ENCODE measurements at regions not wholly inside any gene's neighbourhood (a gene's known extent, or its start where the extent isn't known, plus 50 kb on each side); places are given as distances from the start of the nearest gene placed in this dataset.

GRCh38 chr18:22493255-22493654 lies 75.5 kb upstream of the CTAGE1 start:
- Histone ChIP-seq H3K9me3 (no peaks in the 10 kb centered on the region), H3K27ac (peak overlapping the region in 2 of 4 donors; percentile 71 to 82), H3K4me3 (no peak overlapping the region), H3K4me1 (peaks cover 0 to 15% (median 0%) of the 10 kb centered on the region in 4 donors), H3K36me3 (no peaks in the 10 kb centered on the region), H3K27me3 (no peaks in the 10 kb centered on the region)
- TF ChIP-seq POLR2A (IDR thresholded peaks at IDR 0.05) (peak in 1 of 2 donors; percentile 6), CTCF (IDR thresholded peaks at IDR 0.05) (no peak)
- no peak for DNase-seq

GRCh38 chr18:22493940-22494339 lies 76.2 kb upstream of the CTAGE1 start:
- H3K36me3 ChIP-seq: no peaks in the 10 kb centered on the region
- TF ChIP-seq POLR2A (IDR thresholded peaks at IDR 0.05): no peak
- TF ChIP-seq CTCF (IDR thresholded peaks at IDR 0.05): no peak
- no peak for DNase-seq
- no peaks in the 10 kb centered on the region for H3K9me3 ChIP-seq
- H3K27ac ChIP-seq: peak overlapping the region in 2 of 4 donors; percentile 71 to 82
- no peak overlapping the region for H3K4me3 ChIP-seq
- H3K4me1 ChIP-seq: peaks cover 0 to 10% (median 0%) of the 10 kb centered on the region in 4 donors
- no peaks in the 10 kb centered on the region for H3K27me3 ChIP-seq

- no peak for TF ChIP-seq POLR2A (IDR thresholded peaks at IDR 0.05)
- TF ChIP-seq CTCF (IDR thresholded peaks at IDR 0.05): no peak
Measured at GRCh38 chr18:22494771-22495170, 77.1 kb upstream of the CTAGE1 start.

GRCh38 chr18:22499421-22499820 lies 81.7 kb upstream of the CTAGE1 start:
- Histone ChIP-seq H3K27me3 (no peaks in the 10 kb centered on the region), H3K9me3 (no peaks in the 10 kb centered on the region), H3K36me3 (no peaks in the 10 kb centered on the region), H3K27ac (no peak overlapping the region), H3K4me3 (no peak overlapping the region), H3K4me1 (peaks cover 0 to 2% (median 0%) of the 10 kb centered on the region in 4 donors)
- no peak for DNase-seq
- TF ChIP-seq CTCF (IDR thresholded peaks at IDR 0.05) (no peak), POLR2A (IDR thresholded peaks at IDR 0.05) (no peak)

More at GRCh38 chr18:22494771-22495170, 77.1 kb upstream of the CTAGE1 start:
- no peak for DNase-seq
- H3K36me3 ChIP-seq: no peaks in the 10 kb centered on the region
- peaks cover 0 to 10% (median 0%) of the 10 kb centered on the region in 4 donors for H3K4me1 ChIP-seq
- no peak overlapping the region for H3K4me3 ChIP-seq
- no peaks in the 10 kb centered on the region for H3K9me3 ChIP-seq
- H3K27ac ChIP-seq: no peak overlapping the region
- H3K27me3 ChIP-seq: no peaks in the 10 kb centered on the region

- DNase-seq: no peak
- H3K27ac ChIP-seq: peak overlapping the region in 2 of 4 donors; percentile 22 to 36
Measured at GRCh38 chr18:22503803-22504202, 86.1 kb upstream of the CTAGE1 start.

More at GRCh38 chr18:22503803-22504202, 86.1 kb upstream of the CTAGE1 start:
- Histone ChIP-seq H3K27me3 (no peaks in the 10 kb centered on the region), H3K36me3 (no peaks in the 10 kb centered on the region), H3K9me3 (no peaks in the 10 kb centered on the region), H3K4me1 (no peaks in the 10 kb centered on the region), H3K4me3 (no peak overlapping the region)
- TF ChIP-seq CTCF (IDR thresholded peaks at IDR 0.05) (no peak), POLR2A (IDR thresholded peaks at IDR 0.05) (no peak)

Data from Peyer's patch (tissue), 4 donors.